ENCODE measurements at regions not wholly inside any gene's neighbourhood (a gene's known extent, or its start where the extent isn't known, plus 50 kb on each side); places are given as distances from the start of the nearest gene placed in this dataset.

DNA sequence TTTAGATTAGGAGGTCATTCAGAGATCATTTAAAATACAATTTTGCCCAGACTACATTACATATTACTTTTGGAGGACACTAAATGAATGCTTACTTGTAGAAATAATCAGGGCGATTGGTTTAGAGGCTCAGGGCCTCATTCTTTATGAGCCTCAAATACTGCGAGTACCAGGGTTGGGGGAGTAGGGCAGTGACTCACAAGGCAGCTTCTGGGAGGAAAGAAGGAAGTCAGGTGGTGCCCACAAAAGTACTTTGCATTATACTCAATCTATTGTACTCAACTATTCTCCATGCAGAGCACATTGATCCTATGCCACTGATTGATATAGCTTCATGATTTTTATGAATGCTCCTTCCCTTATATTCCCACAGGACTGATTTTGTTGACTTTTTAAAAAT lies 166.9 kb downstream of the SOCS6 start:
- TF ChIP-seq, protein P1, sequence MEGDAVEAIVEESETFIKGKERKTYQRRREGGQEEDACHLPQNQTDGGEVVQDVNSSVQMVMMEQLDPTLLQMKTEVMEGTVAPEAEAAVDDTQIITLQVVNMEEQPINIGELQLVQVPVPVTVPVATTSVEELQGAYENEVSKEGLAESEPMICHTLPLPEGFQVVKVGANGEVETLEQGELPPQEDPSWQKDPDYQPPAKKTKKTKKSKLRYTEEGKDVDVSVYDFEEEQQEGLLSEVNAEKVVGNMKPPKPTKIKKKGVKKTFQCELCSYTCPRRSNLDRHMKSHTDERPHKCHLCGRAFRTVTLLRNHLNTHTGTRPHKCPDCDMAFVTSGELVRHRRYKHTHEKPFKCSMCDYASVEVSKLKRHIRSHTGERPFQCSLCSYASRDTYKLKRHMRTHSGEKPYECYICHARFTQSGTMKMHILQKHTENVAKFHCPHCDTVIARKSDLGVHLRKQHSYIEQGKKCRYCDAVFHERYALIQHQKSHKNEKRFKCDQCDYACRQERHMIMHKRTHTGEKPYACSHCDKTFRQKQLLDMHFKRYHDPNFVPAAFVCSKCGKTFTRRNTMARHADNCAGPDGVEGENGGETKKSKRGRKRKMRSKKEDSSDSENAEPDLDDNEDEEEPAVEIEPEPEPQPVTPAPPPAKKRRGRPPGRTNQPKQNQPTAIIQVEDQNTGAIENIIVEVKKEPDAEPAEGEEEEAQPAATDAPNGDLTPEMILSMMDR (IDR thresholded peaks at IDR 0.05) = no peak
- TF ChIP-seq POLR2A (IDR thresholded peaks at IDR 0.05) = no peak
